GM12872 (cell line): ENCODE measurements at regions not wholly inside any gene's neighbourhood (a gene's known extent, or its start where the extent isn't known, plus 50 kb on each side); places are given as distances from the start of the nearest gene placed in this dataset.

Experiments used
- TF ChIP-seq, protein P1 (sequence below): IDR thresholded peaks from 3 replicates; pipeline ENCODE4 v1.5.1; 2011; ENCODE audit warnings: low read depth, mild to moderate bottlenecking, low read length, moderate library complexity; ENCODE audit not compliant: insufficient read depth

GRCh38 chr2:128540670-128541069 lies 222.0 kb upstream of the HS6ST1 start:
- TF ChIP-seq, protein P1, sequence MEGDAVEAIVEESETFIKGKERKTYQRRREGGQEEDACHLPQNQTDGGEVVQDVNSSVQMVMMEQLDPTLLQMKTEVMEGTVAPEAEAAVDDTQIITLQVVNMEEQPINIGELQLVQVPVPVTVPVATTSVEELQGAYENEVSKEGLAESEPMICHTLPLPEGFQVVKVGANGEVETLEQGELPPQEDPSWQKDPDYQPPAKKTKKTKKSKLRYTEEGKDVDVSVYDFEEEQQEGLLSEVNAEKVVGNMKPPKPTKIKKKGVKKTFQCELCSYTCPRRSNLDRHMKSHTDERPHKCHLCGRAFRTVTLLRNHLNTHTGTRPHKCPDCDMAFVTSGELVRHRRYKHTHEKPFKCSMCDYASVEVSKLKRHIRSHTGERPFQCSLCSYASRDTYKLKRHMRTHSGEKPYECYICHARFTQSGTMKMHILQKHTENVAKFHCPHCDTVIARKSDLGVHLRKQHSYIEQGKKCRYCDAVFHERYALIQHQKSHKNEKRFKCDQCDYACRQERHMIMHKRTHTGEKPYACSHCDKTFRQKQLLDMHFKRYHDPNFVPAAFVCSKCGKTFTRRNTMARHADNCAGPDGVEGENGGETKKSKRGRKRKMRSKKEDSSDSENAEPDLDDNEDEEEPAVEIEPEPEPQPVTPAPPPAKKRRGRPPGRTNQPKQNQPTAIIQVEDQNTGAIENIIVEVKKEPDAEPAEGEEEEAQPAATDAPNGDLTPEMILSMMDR: no peak

- TF ChIP-seq, protein P1: no peak
Observed at GRCh38 chr2:128541448-128541847, 222.8 kb upstream of the HS6ST1 start.

- TF ChIP-seq, protein P1: no peak
Observed at GRCh38 chr2:128543036-128543435, 224.4 kb upstream of the HS6ST1 start.

DNA sequence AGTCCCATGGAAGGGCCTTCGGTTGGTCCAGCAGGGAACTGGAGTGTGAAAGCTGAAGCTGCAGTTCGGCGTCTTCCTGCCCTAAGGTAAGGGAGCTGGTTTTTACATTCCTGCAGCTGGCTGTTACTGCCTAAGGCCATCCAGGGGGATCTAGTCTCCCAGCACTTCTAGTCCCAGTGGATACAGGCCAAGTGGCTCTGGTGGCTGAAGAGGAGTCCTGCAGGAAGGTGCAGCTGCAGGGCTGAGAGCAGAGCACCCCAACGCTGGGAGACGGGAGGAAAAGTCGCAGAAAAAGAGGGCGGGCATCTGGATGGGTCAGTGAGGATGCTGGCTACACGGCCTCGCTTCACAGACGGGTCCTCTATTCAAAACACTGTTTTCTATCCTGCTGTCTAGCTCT lies 225.0 kb upstream of the HS6ST1 start:
- TF ChIP-seq, protein P1: no peak

GRCh38 chr2:128544321-128545037 lies 225.8 kb upstream of the HS6ST1 start:
- TF ChIP-seq, protein P1: no peak

DNA sequence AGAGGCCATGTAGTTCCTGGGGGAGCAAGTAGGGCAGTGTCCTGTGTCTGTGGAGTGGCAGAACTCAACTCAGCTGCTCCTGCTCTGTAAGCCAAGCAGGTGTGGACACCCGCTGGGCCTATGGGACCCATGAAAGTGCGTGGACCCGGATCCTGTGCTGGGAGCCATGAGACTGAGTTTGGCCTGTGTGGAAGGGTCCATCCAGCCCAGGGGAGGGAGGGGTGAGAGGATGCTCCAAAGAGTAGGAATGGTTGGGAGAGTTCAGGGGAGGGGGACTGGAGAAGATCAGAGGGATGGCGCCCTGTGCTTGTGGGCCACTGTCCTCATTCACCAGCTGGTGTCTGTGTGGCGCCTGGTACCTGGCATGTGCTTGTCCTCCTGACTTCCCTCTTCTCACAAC lies 226.4 kb upstream of the HS6ST1 start:
- TF ChIP-seq, protein P1: no peak

GRCh38 chr2:128545829-128546228 lies 227.2 kb upstream of the HS6ST1 start:
- TF ChIP-seq, protein P1: no peak
